DND-41 (cell line): ENCODE measurements at regions not wholly inside any gene's neighbourhood (a gene's known extent, or its start where the extent isn't known, plus 50 kb on each side); places are given as distances from the start of the nearest gene placed in this dataset.

Experiments
- ATAC-seq: fragments of 200-7000 bp; cut with Tn5 transposase; 3 replicates; pipeline ENCODE4 v1.9.1; 2021; ENCODE audit warnings: low read depth; ENCODE audit not compliant: insufficient read depth
- DNase-seq: peaks from one replicate; pipeline ENCODE4 v3.0.0-alpha.2; 2020
- H2AFZ ChIP-seq: 2 replicates; pipeline ENCODE4 v1.6.0; 2012; ENCODE audit warnings: low read depth, low read length
- H3K27ac ChIP-seq: 2 replicates; pipeline ENCODE4 v1.5.1; 2012; ENCODE audit warnings: low read length, inconsistent platforms
- H3K27me3 ChIP-seq: fragments of 200-600 bp; sonication (generic); 2 replicates; pipeline ENCODE4 v1.6.0; 2012; ENCODE audit warnings: low read length, mild to moderate bottlenecking, inconsistent platforms; ENCODE audit not compliant: insufficient read depth, poor library complexity
- H3K36me3 ChIP-seq: 2 replicates; pipeline ENCODE4 v1.5.1; 2012; ENCODE audit warnings: low read length, inconsistent platforms; ENCODE audit not compliant: insufficient read depth
- H3K4me1 ChIP-seq: 2 replicates; pipeline ENCODE4 v1.5.1; 2012; ENCODE audit warnings: mild to moderate bottlenecking, low read length; ENCODE audit not compliant: insufficient read depth
- H3K4me2 ChIP-seq: 2 replicates; pipeline ENCODE4 v1.6.0; 2012; ENCODE audit warnings: mild to moderate bottlenecking, moderate library complexity, low read length, inconsistent platforms; ENCODE audit not compliant: insufficient read depth
- H3K4me3 ChIP-seq, 2 experiments: fragments of 200-600 bp in 1 of 2; shearing (Covaris generic) in 1 of 2; 2 replicates each; pipeline ENCODE4 v1.5.1; 2012 to 2016; ENCODE audit warnings: inconsistent platforms in 2 of 2, low read length in 2 of 2, mild to moderate bottlenecking in 2 of 2, low read depth in 1 of 2, moderate library complexity in 1 of 2
- H3K79me2 ChIP-seq: 2 replicates; pipeline ENCODE4 v1.6.0; 2012; ENCODE audit warnings: low read length, inconsistent platforms; ENCODE audit not compliant: insufficient read depth
- H3K9ac ChIP-seq: 2 replicates; pipeline ENCODE4 v1.6.0; 2012; ENCODE audit warnings: low read depth, mild to moderate bottlenecking, inconsistent platforms, low read length, moderate library complexity
- H3K9me3 ChIP-seq: 2 replicates; pipeline ENCODE4 v1.5.1; 2012; ENCODE audit warnings: low read length, moderate library complexity, mild to moderate bottlenecking, inconsistent platforms; ENCODE audit not compliant: insufficient read depth, severe bottlenecking
- H4K20me1 ChIP-seq: 2 replicates; pipeline ENCODE4 v1.6.0; 2012; ENCODE audit warnings: low read length; ENCODE audit not compliant: insufficient read depth
- CTCF ChIP-seq: IDR thresholded peaks from 2 replicates; pipeline ENCODE4 v1.5.1; 2012; ENCODE audit warnings: borderline replicate concordance, low read length, moderate library complexity, mild to moderate bottlenecking; ENCODE audit not compliant: poor library complexity, severe bottlenecking; ENCODE audit errors: extremely low read depth
- EZH2 ChIP-seq: IDR thresholded peaks from 3 replicates; pipeline ENCODE4 v1.6.1; 2012; ENCODE audit warnings: borderline replicate concordance, low read depth, mild to moderate bottlenecking, moderate library complexity, low read length, inconsistent platforms; ENCODE audit not compliant: severe bottlenecking

- Histone ChIP-seq H3K4me3 (no peak overlapping the region), H3K9ac (no peak overlapping the region), H3K27ac (no peak overlapping the region), H4K20me1 (no peaks in the 10 kb centered on the region), H3K79me2 (no peaks in the 10 kb centered on the region), H3K27me3 (no peaks in the 10 kb centered on the region), H2AFZ (no peak overlapping the region), H3K4me2 (no peak overlapping the region), H3K9me3 (no peaks in the 10 kb centered on the region), H3K4me1 (no peaks in the 10 kb centered on the region), H3K36me3 (no peaks in the 10 kb centered on the region)
- no peak for ATAC-seq
- no peak for DNase-seq
- TF ChIP-seq CTCF (no peak), EZH2 (no peak)
Measured at GRCh38 chr15:26374806-26375205, 398.1 kb downstream of the GABRB3 start.

- H3K27me3 ChIP-seq, result no peaks in the 10 kb centered on the region
- H3K4me1 ChIP-seq, result no peaks in the 10 kb centered on the region
- no peak overlapping the region for H3K4me3 ChIP-seq
- H3K27ac ChIP-seq, result no peak overlapping the region
- H3K9me3 ChIP-seq, result no peaks in the 10 kb centered on the region
- DNase-seq, result no peak
- H4K20me1 ChIP-seq, result no peaks in the 10 kb centered on the region
- H3K79me2 ChIP-seq, result no peaks in the 10 kb centered on the region
- H2AFZ ChIP-seq, result no peak overlapping the region
- no peaks in the 10 kb centered on the region for H3K36me3 ChIP-seq
- no peak for ATAC-seq
- no peak overlapping the region for H3K9ac ChIP-seq
- TF ChIP-seq EZH2, result no peak
- no peak for TF ChIP-seq CTCF
- no peak overlapping the region for H3K4me2 ChIP-seq
Measured at GRCh38 chr15:26372706-26373105, 400.2 kb downstream of the GABRB3 start.

GRCh38 chr15:26365077-26365476, 407.8 kb downstream of the GABRB3 start:
- Histone ChIP-seq H4K20me1 (no peaks in the 10 kb centered on the region), H2AFZ (no peak overlapping the region), H3K9me3 (no peaks in the 10 kb centered on the region), H3K36me3 (no peaks in the 10 kb centered on the region), H3K9ac (no peak overlapping the region), H3K27ac (no peak overlapping the region), H3K27me3 (no peaks in the 10 kb centered on the region), H3K4me2 (no peak overlapping the region), H3K4me1 (no peaks in the 10 kb centered on the region), H3K79me2 (no peaks in the 10 kb centered on the region), H3K4me3 (no peak overlapping the region)
- TF ChIP-seq EZH2 (no peak), CTCF (no peak)
- no peak for DNase-seq
- ATAC-seq, result no peak

- TF ChIP-seq CTCF, result no peak
- no peak for TF ChIP-seq EZH2
- H3K79me2 ChIP-seq, result no peaks in the 10 kb centered on the region
- H3K4me3 ChIP-seq, result no peak overlapping the region
- H3K4me2 ChIP-seq, result no peak overlapping the region
- H4K20me1 ChIP-seq, result no peaks in the 10 kb centered on the region
- H2AFZ ChIP-seq, result no peak overlapping the region
- no peaks in the 10 kb centered on the region for H3K27me3 ChIP-seq
- DNase-seq, result no peak
- no peaks in the 10 kb centered on the region for H3K36me3 ChIP-seq
- ATAC-seq, result no peak
- no peak overlapping the region for H3K9ac ChIP-seq
- no peaks in the 10 kb centered on the region for H3K9me3 ChIP-seq
- no peaks in the 10 kb centered on the region for H3K4me1 ChIP-seq
- no peak overlapping the region for H3K27ac ChIP-seq
Measured at GRCh38 chr15:26359855-26360254, 413.0 kb downstream of the GABRB3 start.
